ENCODE measurements at regions not wholly inside any gene's neighbourhood (a gene's known extent, or its start where the extent isn't known, plus 50 kb on each side); places are given as distances from the start of the nearest gene placed in this dataset.

- no peak for TF ChIP-seq POLR2AphosphoS5 (IDR thresholded peaks at IDR 0.05; ENCODE audit: low read depth, low read length)
- no peak for TF ChIP-seq TCF7L2 (IDR thresholded peaks at IDR 0.05; ENCODE audit: low read depth, low read length)
- TF ChIP-seq CTCF (IDR thresholded peaks at IDR 0.05): no peak
Measured at GRCh38 chr10:28872587-28873165, 195.4 kb downstream of the BAMBI start.

Data from Panc1 (cell line).